WERI-Rb-1 (cell line): ENCODE measurements at regions not wholly inside any gene's neighbourhood (a gene's known extent, or its start where the extent isn't known, plus 50 kb on each side); places are given as distances from the start of the nearest gene placed in this dataset.

Experiments
- DNase-seq: peaks from one replicate; pipeline ENCODE4 v3.0.0-alpha.2; 2020
- H3K27ac ChIP-seq: fragments of 250-450 bp; sonication (Bioruptor Pico); 2 replicates; pipeline ENCODE4 v1.5.1; 2020; ENCODE audit warnings: mild to moderate bottlenecking, moderate library complexity
- H3K27me3 ChIP-seq: fragments of 250-450 bp; sonication (Bioruptor Pico); 2 replicates; pipeline ENCODE4 v1.5.1; 2021; ENCODE audit warnings: mild to moderate bottlenecking, low read depth, moderate library complexity; ENCODE audit not compliant: insufficient read depth, severe bottlenecking
- H3K36me3 ChIP-seq: fragments of 250-450 bp; sonication (Bioruptor Pico); 2 replicates; pipeline ENCODE4 v1.5.1; 2020; ENCODE audit warnings: mild to moderate bottlenecking, moderate library complexity
- H3K4me3 ChIP-seq: 2 replicates; pipeline ENCODE4 v1.5.1; 2011; ENCODE audit warnings: low read depth, mild to moderate bottlenecking, control low read depth, low read length
- H3K9me3 ChIP-seq: fragments of 250-450 bp; sonication (Bioruptor Pico); 2 replicates; pipeline ENCODE4 v1.5.1; 2021; ENCODE audit warnings: mild to moderate bottlenecking, moderate library complexity; ENCODE audit not compliant: severe bottlenecking
- TF ChIP-seq, protein P1 (sequence below): IDR thresholded peaks from 2 replicates; pipeline ENCODE4 v1.5.1; 2011; ENCODE audit warnings: low read depth, mild to moderate bottlenecking, control low read depth, inconsistent platforms, low read length

DNA sequence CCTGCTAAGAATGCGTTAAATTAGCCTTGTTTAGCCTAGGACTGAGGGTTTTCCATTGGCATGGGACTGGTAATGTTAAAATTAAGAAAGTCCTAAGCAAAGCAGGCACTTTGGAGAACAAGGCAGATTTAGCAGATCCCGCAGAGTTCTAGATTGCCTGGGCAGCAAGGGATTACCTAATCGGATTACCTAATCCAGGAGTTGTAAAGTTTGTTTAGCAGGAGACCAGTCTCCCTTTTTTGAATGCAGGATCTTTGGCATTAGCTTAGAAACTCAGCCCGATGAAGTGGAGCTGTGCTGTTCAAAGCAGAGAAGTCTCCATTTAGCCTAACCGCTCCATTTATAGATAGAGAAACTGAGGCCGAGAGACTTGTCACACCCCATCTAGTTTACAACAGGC, 206.0 kb downstream of the DMRT2 start:
- peaks cover 77% of the 10 kb centered on the region for H3K27me3 ChIP-seq
- H3K9me3 ChIP-seq = no peaks in the 10 kb centered on the region
- H3K36me3 ChIP-seq = no peaks in the 10 kb centered on the region
- no peak for DNase-seq
- H3K27ac ChIP-seq = no peak overlapping the region
- H3K4me3 ChIP-seq = no peak overlapping the region
- TF ChIP-seq, protein P1, sequence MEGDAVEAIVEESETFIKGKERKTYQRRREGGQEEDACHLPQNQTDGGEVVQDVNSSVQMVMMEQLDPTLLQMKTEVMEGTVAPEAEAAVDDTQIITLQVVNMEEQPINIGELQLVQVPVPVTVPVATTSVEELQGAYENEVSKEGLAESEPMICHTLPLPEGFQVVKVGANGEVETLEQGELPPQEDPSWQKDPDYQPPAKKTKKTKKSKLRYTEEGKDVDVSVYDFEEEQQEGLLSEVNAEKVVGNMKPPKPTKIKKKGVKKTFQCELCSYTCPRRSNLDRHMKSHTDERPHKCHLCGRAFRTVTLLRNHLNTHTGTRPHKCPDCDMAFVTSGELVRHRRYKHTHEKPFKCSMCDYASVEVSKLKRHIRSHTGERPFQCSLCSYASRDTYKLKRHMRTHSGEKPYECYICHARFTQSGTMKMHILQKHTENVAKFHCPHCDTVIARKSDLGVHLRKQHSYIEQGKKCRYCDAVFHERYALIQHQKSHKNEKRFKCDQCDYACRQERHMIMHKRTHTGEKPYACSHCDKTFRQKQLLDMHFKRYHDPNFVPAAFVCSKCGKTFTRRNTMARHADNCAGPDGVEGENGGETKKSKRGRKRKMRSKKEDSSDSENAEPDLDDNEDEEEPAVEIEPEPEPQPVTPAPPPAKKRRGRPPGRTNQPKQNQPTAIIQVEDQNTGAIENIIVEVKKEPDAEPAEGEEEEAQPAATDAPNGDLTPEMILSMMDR = no peak

DNA sequence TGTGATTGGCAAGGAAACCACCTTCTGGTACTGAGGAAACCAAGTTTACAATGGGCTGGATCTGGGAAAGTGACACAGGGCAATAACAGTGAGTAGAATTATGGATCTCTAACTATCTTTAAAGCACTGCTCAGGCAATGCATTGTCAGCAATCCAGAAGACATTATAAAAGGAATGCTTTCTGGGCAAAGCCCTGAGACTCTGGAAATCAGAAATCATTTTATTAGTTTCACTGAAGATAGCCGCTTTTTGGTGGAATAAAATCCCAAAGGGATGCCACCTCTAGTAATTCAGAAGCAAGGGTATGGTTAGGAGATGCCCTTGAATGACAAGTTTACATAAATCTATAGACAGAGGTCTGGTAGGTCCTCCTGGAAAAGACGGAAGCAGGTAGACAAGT, 211.1 kb downstream of the DMRT2 start:
- no peak overlapping the region for H3K27ac ChIP-seq
- DNase-seq = no peak
- H3K9me3 ChIP-seq = no peaks in the 10 kb centered on the region
- H3K4me3 ChIP-seq = no peak overlapping the region
- peaks cover 74% of the 10 kb centered on the region for H3K27me3 ChIP-seq
- H3K36me3 ChIP-seq = no peaks in the 10 kb centered on the region
- TF ChIP-seq, protein P1 = no peak

DNA sequence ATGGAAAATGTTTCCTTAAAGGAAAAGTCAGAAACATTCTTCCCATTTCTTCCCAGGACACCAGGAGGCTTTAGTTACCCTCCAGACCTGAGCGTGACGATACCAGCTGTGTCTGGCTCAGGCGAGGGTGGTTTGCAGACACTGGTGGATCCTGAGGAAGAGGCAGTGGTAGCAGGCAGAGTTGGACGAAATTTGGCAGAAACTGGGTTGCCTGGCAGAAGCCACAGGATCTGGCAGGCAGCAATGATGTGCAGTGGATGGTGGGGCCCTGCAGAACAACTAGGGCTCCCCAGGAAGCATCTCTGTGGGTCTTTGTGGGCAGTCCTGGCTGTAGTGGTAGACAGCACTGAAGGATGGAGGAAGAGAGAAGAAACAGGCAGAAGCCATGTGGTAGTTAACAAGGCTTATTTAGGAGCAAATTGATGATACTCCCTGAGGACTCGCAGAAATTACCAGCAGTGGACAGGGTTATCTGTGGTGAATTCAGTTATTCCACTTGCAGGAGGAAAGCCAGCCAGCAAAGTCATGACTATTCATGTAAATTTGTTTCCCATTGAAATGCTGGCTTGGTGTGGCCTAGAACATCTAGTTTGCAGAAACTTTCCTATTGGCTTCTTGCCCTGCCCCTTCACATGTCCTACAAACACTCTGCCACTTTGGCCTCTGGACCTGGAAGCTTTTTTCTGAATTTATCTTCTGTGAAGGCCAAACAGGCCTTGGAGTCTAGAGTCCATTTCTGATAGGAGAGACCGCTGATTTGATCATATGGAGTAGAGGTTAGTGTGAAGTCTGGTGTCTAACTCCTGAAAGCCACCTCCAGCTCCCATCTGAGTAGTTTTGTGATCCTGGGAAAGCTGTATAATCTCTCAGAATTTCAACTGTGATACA, 212.0 kb downstream of the DMRT2 start:
- no peak overlapping the region for H3K27ac ChIP-seq
- H3K36me3 ChIP-seq = no peaks in the 10 kb centered on the region
- no peak overlapping the region for H3K4me3 ChIP-seq
- no peak for DNase-seq
- H3K9me3 ChIP-seq = no peaks in the 10 kb centered on the region
- TF ChIP-seq, protein P1 = no peak
- H3K27me3 ChIP-seq = peaks cover 68% of the 10 kb centered on the region

DNA sequence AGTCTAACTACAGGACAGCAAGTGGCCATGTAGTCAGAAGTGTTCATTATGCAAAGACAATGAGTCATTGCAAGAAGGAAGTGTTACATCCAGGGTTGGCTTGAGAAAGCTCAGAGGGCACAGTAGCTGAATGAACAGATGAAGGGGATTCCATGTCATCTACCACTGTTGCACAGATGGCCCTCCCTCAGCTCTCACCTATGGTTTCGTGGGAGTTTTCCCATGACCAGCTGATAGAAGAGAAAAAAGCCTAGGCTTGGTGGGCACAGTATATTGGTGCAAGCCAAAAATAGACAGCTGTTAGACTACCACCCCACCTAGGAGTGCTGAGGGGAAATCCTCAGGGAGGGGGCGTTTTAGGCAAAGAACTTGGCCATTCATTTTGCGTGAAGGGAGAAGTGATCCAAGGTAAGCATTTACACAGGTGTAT, 217.0 kb downstream of the DMRT2 start:
- Histone ChIP-seq H3K27ac (no peak overlapping the region), H3K9me3 (no peaks in the 10 kb centered on the region), H3K4me3 (no peak overlapping the region), H3K27me3 (peaks cover 49% of the 10 kb centered on the region), H3K36me3 (no peaks in the 10 kb centered on the region)
- DNase-seq = no peak
- TF ChIP-seq, protein P1 = no peak

DNA sequence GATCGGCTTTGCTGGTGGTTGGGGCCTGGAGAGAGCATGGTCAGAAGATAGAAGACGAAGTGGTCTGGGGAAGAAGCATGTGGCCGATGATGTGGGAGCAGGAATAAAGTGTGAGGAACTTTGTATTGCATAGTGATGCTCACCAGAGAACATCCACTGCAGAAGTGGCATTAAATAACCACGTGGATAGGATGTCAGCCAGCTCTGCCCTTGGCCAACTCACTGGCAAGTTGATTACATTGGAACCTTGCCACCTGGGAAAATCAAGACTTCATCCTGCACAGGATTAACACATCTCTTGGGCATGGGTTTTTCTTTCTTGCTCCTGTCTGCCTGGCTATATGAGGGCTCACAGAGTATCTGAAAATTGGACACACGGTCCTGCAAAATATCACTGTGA, 217.4 kb downstream of the DMRT2 start:
- Histone ChIP-seq H3K36me3 (no peaks in the 10 kb centered on the region), H3K9me3 (no peaks in the 10 kb centered on the region), H3K4me3 (no peak overlapping the region), H3K27me3 (peaks cover 50% of the 10 kb centered on the region), H3K27ac (no peak overlapping the region)
- TF ChIP-seq, protein P1 = no peak
- DNase-seq = no peak
